ENCODE measurements at regions not wholly inside any gene's neighbourhood (a gene's known extent, or its start where the extent isn't known, plus 50 kb on each side); places are given as distances from the start of the nearest gene placed in this dataset.

- no peak for DNase-seq (ENCODE audit: low read depth in 1 of 2, low spot score in 1 of 2)
- Histone ChIP-seq H3K9me3 (ENCODE audit: low read depth) (no peaks in the 10 kb centered on the region), H3K27me3 (no peaks in the 10 kb centered on the region), H3K4me3 (no peak overlapping the region), H3K27ac (no peak overlapping the region), H3K36me3 (no peaks in the 10 kb centered on the region), H3K4me1 (ENCODE audit: low read depth) (no peaks in the 10 kb centered on the region)
- no peak for TF ChIP-seq CTCF (IDR thresholded peaks at IDR 0.05; ENCODE audit: low read depth, low read length)
Observed at GRCh38 chr22:49479566-49479965, 348.1 kb downstream of the BRD1 start.

- H3K27ac ChIP-seq, result no peak overlapping the region
- H3K4me3 ChIP-seq, result no peak overlapping the region
- no peaks in the 10 kb centered on the region for H3K4me1 ChIP-seq (ENCODE audit: low read depth)
- TF ChIP-seq CTCF (IDR thresholded peaks at IDR 0.05; ENCODE audit: low read depth, low read length), result no peak
- no peak for DNase-seq (ENCODE audit: low read depth in 1 of 2, low spot score in 1 of 2)
- H3K27me3 ChIP-seq, result no peaks in the 10 kb centered on the region
- no peaks in the 10 kb centered on the region for H3K36me3 ChIP-seq
- H3K9me3 ChIP-seq (ENCODE audit: low read depth), result no peaks in the 10 kb centered on the region
Observed at GRCh38 chr22:49476800-49477400, 350.8 kb downstream of the BRD1 start.

- Histone ChIP-seq H3K36me3 (no peaks in the 10 kb centered on the region), H3K27me3 (no peaks in the 10 kb centered on the region), H3K4me3 (no peak overlapping the region), H3K9me3 (ENCODE audit: low read depth) (no peaks in the 10 kb centered on the region), H3K4me1 (ENCODE audit: low read depth) (no peaks in the 10 kb centered on the region), H3K27ac (no peak overlapping the region)
- DNase-seq (ENCODE audit: low read depth in 1 of 2, low spot score in 1 of 2), result no peak
- TF ChIP-seq CTCF (IDR thresholded peaks at IDR 0.05; ENCODE audit: low read depth, low read length), result no peak
Observed at GRCh38 chr22:49476176-49476575, 351.5 kb downstream of the BRD1 start.

- no peak for TF ChIP-seq CTCF (IDR thresholded peaks at IDR 0.05; ENCODE audit: low read depth, low read length)
- H3K27ac ChIP-seq, result no peak overlapping the region
- no peak for DNase-seq (ENCODE audit: low read depth in 1 of 2, low spot score in 1 of 2)
- H3K4me1 ChIP-seq (ENCODE audit: low read depth), result no peaks in the 10 kb centered on the region
- H3K36me3 ChIP-seq, result no peaks in the 10 kb centered on the region
- H3K27me3 ChIP-seq, result no peaks in the 10 kb centered on the region
- no peaks in the 10 kb centered on the region for H3K9me3 ChIP-seq (ENCODE audit: low read depth)
- no peak overlapping the region for H3K4me3 ChIP-seq
Observed at GRCh38 chr22:49475253-49475652, 352.4 kb downstream of the BRD1 start.

- Histone ChIP-seq H3K4me1 (ENCODE audit: low read depth) (no peaks in the 10 kb centered on the region), H3K4me3 (no peak overlapping the region), H3K27ac (no peak overlapping the region), H3K9me3 (ENCODE audit: low read depth) (no peaks in the 10 kb centered on the region), H3K36me3 (no peaks in the 10 kb centered on the region), H3K27me3 (no peaks in the 10 kb centered on the region)
- no peak for DNase-seq (ENCODE audit: low read depth in 1 of 2, low spot score in 1 of 2)
- no peak for TF ChIP-seq CTCF (IDR thresholded peaks at IDR 0.05; ENCODE audit: low read depth, low read length)
Observed at GRCh38 chr22:49473286-49473685, 354.4 kb downstream of the BRD1 start.
